ENCODE measurements at regions not wholly inside any gene's neighbourhood (a gene's known extent, or its start where the extent isn't known, plus 50 kb on each side); places are given as distances from the start of the nearest gene placed in this dataset.

GRCh38 chr18:1018181-1018681, 113.6 kb downstream of the ADCYAP1 start:
- Histone ChIP-seq H3K27ac (ENCODE audit: low read length) (no peak overlapping the region), H4K20me1 (ENCODE audit: insufficient read depth, low read length) (no peaks in the 10 kb centered on the region), H3K4me1 (ENCODE audit: insufficient read depth, low read length) (no peaks in the 10 kb centered on the region), H3K4me3 (ENCODE audit: low read depth in 1 of 2, low read length in 2 of 2) (no peak overlapping the region), H3K36me3 (ENCODE audit: insufficient read depth, low read length) (no peaks in the 10 kb centered on the region), H3K27me3 (ENCODE audit: insufficient read depth, low read length, poor library complexity) (peaks cover 3% of the 10 kb centered on the region), H2AFZ (ENCODE audit: low read depth, low read length) (no peak overlapping the region), H3K9ac (ENCODE audit: low read depth, low read length) (no peak overlapping the region), H3K79me2 (ENCODE audit: insufficient read depth, low read length) (no peaks in the 10 kb centered on the region), H3K4me2 (ENCODE audit: insufficient read depth, low read length) (no peak overlapping the region), H3K9me3 (ENCODE audit: insufficient read depth, low read length, severe bottlenecking) (no peaks in the 10 kb centered on the region)
- no peak for ATAC-seq (ENCODE audit: insufficient read depth, low read depth)
- DNase-seq = no peak
- no peak for TF ChIP-seq CTCF (IDR thresholded peaks at IDR 0.05; ENCODE audit: borderline replicate concordance, extremely low read depth, low read length, poor library complexity, severe bottlenecking)
- TF ChIP-seq EZH2 (IDR thresholded peaks at IDR 0.05; ENCODE audit: borderline replicate concordance, low read depth, low read length, severe bottlenecking) = no peak

DNA sequence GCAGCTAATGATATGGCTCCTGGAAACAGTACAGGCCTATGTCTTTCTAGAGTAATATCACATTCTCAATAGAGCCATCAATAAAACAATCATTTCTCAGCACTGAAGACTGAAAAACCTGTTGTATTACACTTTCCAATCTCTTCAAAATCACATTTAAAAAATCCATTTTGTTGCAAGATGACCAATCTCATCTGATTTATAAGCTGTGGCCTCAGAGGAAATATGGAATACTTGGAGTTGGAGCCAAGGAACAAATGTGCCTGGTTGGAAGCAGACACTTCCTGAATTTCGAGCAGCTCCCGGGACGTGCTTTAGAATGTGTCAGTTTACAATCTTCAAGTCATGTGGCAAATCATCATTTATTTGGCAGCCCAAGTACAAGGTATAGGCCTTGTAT, 114.5 kb downstream of the ADCYAP1 start:
- no peak for DNase-seq
- Histone ChIP-seq H3K4me3 (ENCODE audit: low read depth in 1 of 2, low read length in 2 of 2) (no peak overlapping the region), H3K79me2 (ENCODE audit: insufficient read depth, low read length) (no peaks in the 10 kb centered on the region)

GRCh38 chr18:1020731-1021344, 116.2 kb downstream of the ADCYAP1 start:
- no peaks in the 10 kb centered on the region for H4K20me1 ChIP-seq (ENCODE audit: insufficient read depth, low read length)
- peaks cover 3% of the 10 kb centered on the region for H3K27me3 ChIP-seq (ENCODE audit: insufficient read depth, low read length, poor library complexity)
- H3K27ac ChIP-seq (ENCODE audit: low read length) = no peak overlapping the region
- H2AFZ ChIP-seq (ENCODE audit: low read depth, low read length) = no peak overlapping the region
- H3K9me3 ChIP-seq (ENCODE audit: insufficient read depth, low read length, severe bottlenecking) = no peaks in the 10 kb centered on the region
- H3K4me2 ChIP-seq (ENCODE audit: insufficient read depth, low read length) = no peak overlapping the region
- ATAC-seq (ENCODE audit: insufficient read depth, low read depth) (no peak), DNase-seq (no peak)
- H3K79me2 ChIP-seq (ENCODE audit: insufficient read depth, low read length) = no peaks in the 10 kb centered on the region
- H3K9ac ChIP-seq (ENCODE audit: low read depth, low read length) = no peak overlapping the region
- no peak overlapping the region for H3K4me3 ChIP-seq (ENCODE audit: low read depth in 1 of 2, low read length in 2 of 2)
- TF ChIP-seq CTCF (IDR thresholded peaks at IDR 0.05; ENCODE audit: borderline replicate concordance, extremely low read depth, low read length, poor library complexity, severe bottlenecking) (no peak), EZH2 (IDR thresholded peaks at IDR 0.05; ENCODE audit: borderline replicate concordance, low read depth, low read length, severe bottlenecking) (no peak)
- H3K4me1 ChIP-seq (ENCODE audit: insufficient read depth, low read length) = no peaks in the 10 kb centered on the region
- H3K36me3 ChIP-seq (ENCODE audit: insufficient read depth, low read length) = no peaks in the 10 kb centered on the region

More for the DNA sequence above, 114.5 kb downstream of the ADCYAP1 start:
- Histone ChIP-seq H3K36me3 (ENCODE audit: insufficient read depth, low read length) (no peaks in the 10 kb centered on the region), H3K9me3 (ENCODE audit: insufficient read depth, low read length, severe bottlenecking) (no peaks in the 10 kb centered on the region), H3K9ac (ENCODE audit: low read depth, low read length) (no peak overlapping the region), H3K4me1 (ENCODE audit: insufficient read depth, low read length) (no peaks in the 10 kb centered on the region), H3K27me3 (ENCODE audit: insufficient read depth, low read length, poor library complexity) (peaks cover 3% of the 10 kb centered on the region), H3K27ac (ENCODE audit: low read length) (no peak overlapping the region), H3K4me2 (ENCODE audit: insufficient read depth, low read length) (no peak overlapping the region), H4K20me1 (ENCODE audit: insufficient read depth, low read length) (no peaks in the 10 kb centered on the region), H2AFZ (ENCODE audit: low read depth, low read length) (no peak overlapping the region)
- TF ChIP-seq EZH2 (IDR thresholded peaks at IDR 0.05; ENCODE audit: borderline replicate concordance, low read depth, low read length, severe bottlenecking) = no peak
- no peak for TF ChIP-seq CTCF (IDR thresholded peaks at IDR 0.05; ENCODE audit: borderline replicate concordance, extremely low read depth, low read length, poor library complexity, severe bottlenecking)
- ATAC-seq (ENCODE audit: insufficient read depth, low read depth) = no peak

Data from DND-41 (cell line).